NOMO-1 (cell line): ENCODE measurements at regions not wholly inside any gene's neighbourhood (a gene's known extent, or its start where the extent isn't known, plus 50 kb on each side); places are given as distances from the start of the nearest gene placed in this dataset.

Experiments used
- DNase-seq, 2 experiments: peaks; one replicate each; lab custom pipeline; 2025; ENCODE audit not compliant: unreplicated experiment in 2 of 2; lab: John Stamatoyannopoulos, UW

- no peak for DNase-seq
Measured at GRCh38 chr5:82855893-82856550, 221.2 kb downstream of the TMEM167A start.

GRCh38 chr5:82854956-82855355 is 222.2 kb downstream of the TMEM167A start:
- no peak for DNase-seq

- DNase-seq, result no peak
Measured at GRCh38 chr5:82851471-82851870, 225.7 kb downstream of the TMEM167A start.

- DNase-seq, result no peak
Measured at GRCh38 chr5:82850393-82850792, 226.8 kb downstream of the TMEM167A start.

GRCh38 chr5:82849885-82850284 is 227.3 kb downstream of the TMEM167A start:
- no peak for DNase-seq

- no peak for DNase-seq
Measured at GRCh38 chr5:82847562-82847961, 229.6 kb downstream of the TMEM167A start.

- no peak for DNase-seq
Measured at GRCh38 chr5:82839881-82840280, 237.3 kb downstream of the TMEM167A start.

GRCh38 chr5:82835488-82835887 is 241.7 kb downstream of the TMEM167A start:
- no peak for DNase-seq

- no peak for DNase-seq
Measured at GRCh38 chr5:82834151-82834550, 243.0 kb downstream of the TMEM167A start.

GRCh38 chr5:82833277-82833676 is 243.9 kb downstream of the TMEM167A start:
- DNase-seq, result no peak

- DNase-seq, result no peak
Measured at GRCh38 chr5:82832445-82832844, 244.7 kb downstream of the TMEM167A start.

GRCh38 chr5:82828211-82828610 is 249.0 kb downstream of the TMEM167A start:
- DNase-seq, result no peak

GRCh38 chr5:82827651-82828050 is 249.5 kb downstream of the TMEM167A start:
- no peak for DNase-seq

- DNase-seq, result no peak
Measured at GRCh38 chr5:82822634-82822927, 254.6 kb downstream of the TMEM167A start.

- no peak for DNase-seq
Measured at GRCh38 chr5:82821846-82822633, 255.2 kb downstream of the TMEM167A start.

- DNase-seq, result no peak
Measured at GRCh38 chr5:82820961-82821845, 256.0 kb downstream of the TMEM167A start.

GRCh38 chr5:82820188-82820587 is 257.0 kb downstream of the TMEM167A start:
- no peak for DNase-seq

GRCh38 chr5:82817897-82818676 is 259.1 kb downstream of the TMEM167A start:
- no peak for DNase-seq

- no peak for DNase-seq
Measured at GRCh38 chr5:82816926-82817325, 260.3 kb downstream of the TMEM167A start.

GRCh38 chr5:82815871-82816270 is 261.3 kb downstream of the TMEM167A start:
- no peak for DNase-seq

- no peak for DNase-seq
Measured at GRCh38 chr5:82813861-82814260, 263.3 kb downstream of the TMEM167A start.
